ENCODE measurements at regions not wholly inside any gene's neighbourhood (a gene's known extent, or its start where the extent isn't known, plus 50 kb on each side); places are given as distances from the start of the nearest gene placed in this dataset.

- POLR2A ChIA-PET: no interaction called here
- no peak for ATAC-seq (ENCODE audit: low read depth)
- Histone ChIP-seq H3K79me2 (ENCODE audit: control insufficient read depth, insufficient read depth, low read length) (no peaks in the 10 kb centered on the region), H3K4me3 (ENCODE audit: control extremely low read depth in 1 of 5, extremely low read depth in 1 of 5, insufficient read depth in 1 of 5, low read depth in 2 of 5, low read length in 4 of 5) (no peak overlapping the region), H3K4me2 (replicated peaks; ENCODE audit: low read depth, low read length, poor library complexity, severe bottlenecking) (no peak overlapping the region), H3K36me3 (replicated peaks in 1 of 2; ENCODE audit: control extremely low read depth in 1 of 2, control insufficient read depth in 1 of 2, extremely low read depth in 1 of 2, insufficient read depth in 2 of 2, low read length in 1 of 2) (no peaks in the 10 kb centered on the region), H3K27ac (ENCODE audit: low read length in 2 of 2) (no peak overlapping the region), H3K27me3 (replicated peaks in 1 of 4; ENCODE audit: control extremely low read depth in 1 of 4, control insufficient read depth in 3 of 4, insufficient read depth in 4 of 4, low read length in 3 of 4) (no peaks in the 10 kb centered on the region), H4K20me1 (ENCODE audit: control insufficient read depth, insufficient read depth, low read length, poor library complexity, severe bottlenecking) (no peaks in the 10 kb centered on the region), H3K9ac (ENCODE audit: low read length) (no peak overlapping the region), H3K9me3 (ENCODE audit: control extremely low read depth in 1 of 3, control insufficient read depth in 2 of 3, insufficient read depth in 1 of 3, low read length in 2 of 3) (no peaks in the 10 kb centered on the region), H2AFZ (ENCODE audit: insufficient read depth, low read depth, low read length, poor library complexity, severe bottlenecking) (no peak overlapping the region), H3K4me1 (ENCODE audit: control insufficient read depth in 2 of 2, insufficient read depth in 2 of 2, low read length in 2 of 2) (no peaks in the 10 kb centered on the region)
- no CpG with 5 or more reads among the region's 1 CpG for WGBS (ENCODE audit: insufficient coverage)
- Mint-ChIP-seq H3K9me3 (ENCODE audit: insufficient read depth) (peaks cover 3% of the 10 kb centered on the region), H3K4me1 (no peaks in the 10 kb centered on the region), H3K27me3 (no peaks in the 10 kb centered on the region), H3K4me3 (no peak overlapping the region), H3K27ac (no peak overlapping the region)
- intact Hi-C loops (cut with micrococcal nuclease): no loop called here
- CTCF ChIA-PET: no interaction called here
- TF ChIP-seq EZH2 (IDR thresholded peaks at IDR 0.05; ENCODE audit: borderline replicate concordance, insufficient read depth, low read depth, low read length, poor library complexity, severe bottlenecking): no peak
- no peak for TF ChIP-seq CTCF (IDR thresholded peaks at IDR 0.05)
- no peak for DNase-seq
Measured at GRCh38 chr13:83232626-83233025, 649.6 kb downstream of the SLITRK1 start.

GRCh38 chr13:83229574-83230305 is 652.5 kb downstream of the SLITRK1 start:
- Histone ChIP-seq H3K27ac (ENCODE audit: low read length in 2 of 2) (no peak overlapping the region), H3K9ac (ENCODE audit: low read length) (no peak overlapping the region), H3K79me2 (ENCODE audit: control insufficient read depth, insufficient read depth, low read length) (no peaks in the 10 kb centered on the region), H3K4me1 (ENCODE audit: control insufficient read depth in 2 of 2, insufficient read depth in 2 of 2, low read length in 2 of 2) (no peaks in the 10 kb centered on the region), H2AFZ (ENCODE audit: insufficient read depth, low read depth, low read length, poor library complexity, severe bottlenecking) (no peak overlapping the region), H4K20me1 (ENCODE audit: control insufficient read depth, insufficient read depth, low read length, poor library complexity, severe bottlenecking) (no peaks in the 10 kb centered on the region), H3K9me3 (ENCODE audit: control extremely low read depth in 1 of 3, control insufficient read depth in 2 of 3, insufficient read depth in 1 of 3, low read length in 2 of 3) (no peaks in the 10 kb centered on the region), H3K4me2 (replicated peaks; ENCODE audit: low read depth, low read length, poor library complexity, severe bottlenecking) (no peak overlapping the region), H3K36me3 (replicated peaks in 1 of 2; ENCODE audit: control extremely low read depth in 1 of 2, control insufficient read depth in 1 of 2, extremely low read depth in 1 of 2, insufficient read depth in 2 of 2, low read length in 1 of 2) (no peaks in the 10 kb centered on the region), H3K27me3 (replicated peaks in 1 of 4; ENCODE audit: control extremely low read depth in 1 of 4, control insufficient read depth in 3 of 4, insufficient read depth in 4 of 4, low read length in 3 of 4) (no peaks in the 10 kb centered on the region), H3K4me3 (ENCODE audit: control extremely low read depth in 1 of 5, extremely low read depth in 1 of 5, insufficient read depth in 1 of 5, low read depth in 2 of 5, low read length in 4 of 5) (no peak overlapping the region)
- H3K27ac Mint-ChIP-seq: no peak overlapping the region
- no peak overlapping the region for H3K4me3 Mint-ChIP-seq
- ATAC-seq (ENCODE audit: low read depth) (no peak), DNase-seq (no peak)
- TF ChIP-seq CTCF (IDR thresholded peaks at IDR 0.05) (no peak), EZH2 (IDR thresholded peaks at IDR 0.05; ENCODE audit: borderline replicate concordance, insufficient read depth, low read depth, low read length, poor library complexity, severe bottlenecking) (no peak)
- H3K27me3 Mint-ChIP-seq: no peaks in the 10 kb centered on the region
- H3K9me3 Mint-ChIP-seq (ENCODE audit: insufficient read depth): peaks cover 3% of the 10 kb centered on the region
- H3K4me1 Mint-ChIP-seq: no peaks in the 10 kb centered on the region
- intact Hi-C loops (cut with micrococcal nuclease): no loop called here
- ChIA-PET POLR2A (no interaction called here), CTCF (no interaction called here)
- no CpG with 5 or more reads among the region's 1 CpG for WGBS (ENCODE audit: insufficient coverage)
